OCI-LY7 (cell line): ENCODE measurements at regions not wholly inside any gene's neighbourhood (a gene's known extent, or its start where the extent isn't known, plus 50 kb on each side); places are given as distances from the start of the nearest gene placed in this dataset.

Experiments used
- BruUV-seq: library from RNA; stranded (reverse); fragments of 400-500 nt; replicated peaks from 2 replicates; lab custom pipeline; 2021; lab: Mats Ljungman, UMichigan
- CTCF ChIA-PET: fragments of 300-600 bp; sonication (Branson Sonifier 250); formaldehyde crosslinking; loops from one replicate; lab custom pipeline; 2022; ENCODE audit warnings: antibody characterized with exemption; ENCODE audit not compliant: unreplicated experiment; lab: Charles Lee
- POLR2A ChIA-PET: fragments of 300-600 bp; sonication (Branson Sonifier 250); formaldehyde crosslinking; loops from one replicate; lab custom pipeline; 2022; ENCODE audit warnings: antibody characterized with exemption; lab: Charles Lee
- DNase-seq: peaks from one replicate; pipeline ENCODE4 v3.0.0-alpha.2; 2015; ENCODE audit warnings: low spot score
- H2AFZ ChIP-seq: fragments of 200-600 bp; sonication (generic), shearing (Covaris generic); 2 replicates; pipeline ENCODE4 v1.6.1; 2014; ENCODE audit warnings: mild to moderate bottlenecking, antibody characterized with exemption, low read length, moderate library complexity
- H3K27ac ChIP-seq: fragments of 200-600 bp; sonication (generic); 2 replicates; pipeline ENCODE4 v1.5.1; 2014; ENCODE audit warnings: mixed run types, low read depth, mild to moderate bottlenecking, moderate library complexity, low read length, inconsistent platforms; ENCODE audit not compliant: poor library complexity, severe bottlenecking
- H3K36me3 ChIP-seq: fragments of 200-600 bp; sonication (generic); 2 replicates; pipeline ENCODE4 v1.6.1; 2014; ENCODE audit warnings: mild to moderate bottlenecking, antibody characterized with exemption, low read length, moderate library complexity, mixed read lengths; ENCODE audit not compliant: insufficient read depth
- H3K4me1 ChIP-seq: fragments of 200-600 bp; sonication (generic); 2 replicates; pipeline ENCODE4 v1.5.1; 2014; ENCODE audit warnings: mild to moderate bottlenecking, low read length; ENCODE audit not compliant: insufficient read depth, poor library complexity, severe bottlenecking
- H3K4me2 ChIP-seq: fragments of 200-600 bp; sonication (generic); 2 replicates; pipeline ENCODE4 v1.6.1; 2014; ENCODE audit warnings: mild to moderate bottlenecking, low read length
- H3K4me3 ChIP-seq: fragments of 200-600 bp; sonication (generic); 2 replicates; pipeline ENCODE4 v1.5.1; 2014; ENCODE audit warnings: mild to moderate bottlenecking, low read depth, low read length; ENCODE audit not compliant: poor library complexity, severe bottlenecking
- H3K79me2 ChIP-seq: fragments of 200-600 bp; sonication (generic); 2 replicates; pipeline ENCODE4 v1.6.1; 2016; ENCODE audit warnings: low read depth, mild to moderate bottlenecking, low read length, moderate library complexity, mixed read lengths; ENCODE audit not compliant: insufficient read depth
- H3K9me2 ChIP-seq: fragments of 200-600 bp; sonication (generic); 2 replicates; pipeline ENCODE4 v1.6.1; 2016; ENCODE audit warnings: mild to moderate bottlenecking, low read length, mixed read lengths; ENCODE audit not compliant: insufficient read depth
- H3K9me3 ChIP-seq: fragments of 200-600 bp; sonication (generic); 2 replicates; pipeline ENCODE4 v1.6.1; 2014; ENCODE audit warnings: mild to moderate bottlenecking, mixed run types, low read length, mixed read lengths
- H4K20me1 ChIP-seq: fragments of 200-600 bp; sonication (generic); 2 replicates; pipeline ENCODE4 v1.6.1; 2014; ENCODE audit warnings: mild to moderate bottlenecking, antibody characterized with exemption, low read length, moderate library complexity, mixed read lengths; ENCODE audit not compliant: insufficient read depth
- EZH2phosphoT487 ChIP-seq: fragments of 200-600 bp; sonication (generic); IDR thresholded peaks from 2 replicates; pipeline ENCODE4 v1.6.1; 2018; ENCODE audit warnings: low read depth, borderline replicate concordance, mild to moderate bottlenecking, mixed run types, antibody characterized with exemption, low read length, moderate library complexity, mixed read lengths
- intact Hi-C: fragments of 100-400 bp; cut with micrococcal nuclease; formaldehyde crosslinking; loops from one replicate; pipeline ENCODE4 v1.10.0; 2022; ENCODE audit not compliant: unreplicated experiment
- TF ChIP-seq, protein P1 (sequence below): fragments of 200-600 bp; sonication (generic); conservative IDR thresholded peaks from 2 replicates; pipeline ENCODE4 v1.5.1; 2014; ENCODE audit warnings: mild to moderate bottlenecking, antibody characterized with exemption, low read length, moderate library complexity, mixed read lengths

DNA sequence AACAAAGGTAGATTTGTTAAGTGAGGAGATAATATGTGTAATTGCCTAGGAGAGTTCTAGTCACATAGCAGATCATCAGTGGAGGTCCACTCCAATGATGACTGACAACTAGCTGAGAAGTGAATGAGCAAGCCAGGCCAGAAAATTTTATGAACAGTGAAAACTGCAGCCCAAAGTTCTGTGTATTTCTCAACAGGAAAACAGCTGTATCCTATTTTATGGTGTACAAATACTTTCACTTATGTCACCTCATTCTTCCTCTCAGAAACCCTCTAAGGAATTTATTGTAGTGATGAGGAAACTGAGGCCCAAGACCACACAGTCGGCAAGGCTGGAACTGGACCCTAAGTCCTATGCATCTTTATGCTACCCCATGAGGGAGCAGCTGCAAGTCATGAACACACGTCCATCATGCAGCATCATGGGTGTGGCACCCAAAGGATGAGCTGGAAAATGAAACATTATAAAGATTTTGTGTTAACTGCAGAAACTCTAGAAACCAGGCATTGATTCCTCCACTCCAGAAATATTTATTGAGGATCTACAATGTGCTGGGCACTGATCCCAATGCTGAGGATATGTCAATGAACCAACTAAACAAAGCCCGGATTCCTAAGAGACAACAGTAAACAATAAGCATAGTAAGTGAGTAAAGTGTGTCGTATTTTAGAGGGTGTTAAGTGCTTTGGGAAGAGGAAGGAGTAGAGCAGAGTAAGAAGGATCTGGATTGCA is 99.5 kb upstream of the DUSP10 start:
- ChIA-PET CTCF (no interaction called here), POLR2A (no interaction called here)
- H2AFZ ChIP-seq = no peak overlapping the region

GRCh38 chr1:221840511-221841243 is 98.8 kb upstream of the DUSP10 start:
- no peaks in the 10 kb centered on the region for H4K20me1 ChIP-seq
- BruUV-seq = no TSS peak
- no peaks in the 10 kb centered on the region for H3K79me2 ChIP-seq
- no peaks in the 10 kb centered on the region for H3K9me2 ChIP-seq
- H3K36me3 ChIP-seq = no peaks in the 10 kb centered on the region
- CTCF ChIA-PET = no interaction called here
- H3K27ac ChIP-seq = no peak overlapping the region
- TF ChIP-seq EZH2phosphoT487 = no peak
- TF ChIP-seq, protein P1, sequence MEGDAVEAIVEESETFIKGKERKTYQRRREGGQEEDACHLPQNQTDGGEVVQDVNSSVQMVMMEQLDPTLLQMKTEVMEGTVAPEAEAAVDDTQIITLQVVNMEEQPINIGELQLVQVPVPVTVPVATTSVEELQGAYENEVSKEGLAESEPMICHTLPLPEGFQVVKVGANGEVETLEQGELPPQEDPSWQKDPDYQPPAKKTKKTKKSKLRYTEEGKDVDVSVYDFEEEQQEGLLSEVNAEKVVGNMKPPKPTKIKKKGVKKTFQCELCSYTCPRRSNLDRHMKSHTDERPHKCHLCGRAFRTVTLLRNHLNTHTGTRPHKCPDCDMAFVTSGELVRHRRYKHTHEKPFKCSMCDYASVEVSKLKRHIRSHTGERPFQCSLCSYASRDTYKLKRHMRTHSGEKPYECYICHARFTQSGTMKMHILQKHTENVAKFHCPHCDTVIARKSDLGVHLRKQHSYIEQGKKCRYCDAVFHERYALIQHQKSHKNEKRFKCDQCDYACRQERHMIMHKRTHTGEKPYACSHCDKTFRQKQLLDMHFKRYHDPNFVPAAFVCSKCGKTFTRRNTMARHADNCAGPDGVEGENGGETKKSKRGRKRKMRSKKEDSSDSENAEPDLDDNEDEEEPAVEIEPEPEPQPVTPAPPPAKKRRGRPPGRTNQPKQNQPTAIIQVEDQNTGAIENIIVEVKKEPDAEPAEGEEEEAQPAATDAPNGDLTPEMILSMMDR = no peak
- H3K4me3 ChIP-seq = no peak overlapping the region
- no peaks in the 10 kb centered on the region for H3K9me3 ChIP-seq
- no peaks in the 10 kb centered on the region for H3K4me1 ChIP-seq
- no peak overlapping the region for H2AFZ ChIP-seq
- intact Hi-C loops = no loop called here
- POLR2A ChIA-PET = no interaction called here
- no peak overlapping the region for H3K4me2 ChIP-seq
- no peak for DNase-seq

More for the DNA sequence above, 99.5 kb upstream of the DUSP10 start:
- TF ChIP-seq, protein P1 = no peak
- TF ChIP-seq EZH2phosphoT487 = no peak
- Histone ChIP-seq H4K20me1 (no peaks in the 10 kb centered on the region), H3K9me2 (no peaks in the 10 kb centered on the region), H3K79me2 (no peaks in the 10 kb centered on the region), H3K4me3 (no peak overlapping the region), H3K4me2 (no peak overlapping the region), H3K36me3 (no peaks in the 10 kb centered on the region), H3K9me3 (no peaks in the 10 kb centered on the region), H3K4me1 (no peaks in the 10 kb centered on the region), H3K27ac (no peak overlapping the region)
- BruUV-seq = no TSS peak
- DNase-seq = no peak
- intact Hi-C loops = no loop called here
